HAP-1 (cell line): ENCODE measurements at regions not wholly inside any gene's neighbourhood (a gene's known extent, or its start where the extent isn't known, plus 50 kb on each side); places are given as distances from the start of the nearest gene placed in this dataset.
A peak's percentile ranks its signal among the peaks of the same experiment; 100 is the strongest.
"Not testable (repeated sequence)": the region's sequence is repeated elsewhere in the genome, so short reads cannot be mapped to it uniquely, and the experiment has no call there.

Experiments
- DNase-seq, 2 experiments: peaks; one replicate each; pipeline ENCODE4 v3.0.0-alpha.2; 2016 to 2020; ENCODE audit warnings: low spot score in 2 of 2
- H3K27me3 ChIP-seq: fragments of 250-450 bp; sonication (Bioruptor Pico); 2 replicates; pipeline ENCODE4 v1.5.1; 2020; ENCODE audit warnings: low read depth, mild to moderate bottlenecking, moderate library complexity
- H3K36me3 ChIP-seq: fragments of 250-450 bp; sonication (Bioruptor Pico); replicated peaks from 2 replicates; pipeline ENCODE4 v1.5.1; 2020; ENCODE audit warnings: mild to moderate bottlenecking
- H3K4me1 ChIP-seq: fragments of 250-450 bp; sonication (Bioruptor Pico); 2 replicates; pipeline ENCODE4 v1.5.1; 2020; ENCODE audit warnings: mild to moderate bottlenecking
- H3K4me3 ChIP-seq: fragments of 250-450 bp; sonication (Bioruptor Pico); 2 replicates; pipeline ENCODE4 v1.5.1; 2020; ENCODE audit warnings: mild to moderate bottlenecking, moderate library complexity
- H3K9me3 ChIP-seq: fragments of 250-450 bp; sonication (Bioruptor Pico); 2 replicates; pipeline ENCODE4 v1.5.1; 2020; ENCODE audit warnings: mild to moderate bottlenecking, moderate library complexity
- in situ Hi-C: fragments of 300-500 bp; cut with MboI; formaldehyde crosslinking; loops from 3 replicates; pipeline ENCODE4 v1.14.3; 2020; ENCODE audit warnings: low sequenced_read_pairs, inconsistent platforms, mixed read lengths

GRCh38 chr1:199612976-199613774 lies 414.3 kb upstream of the NR5A2 start:
- Histone ChIP-seq H3K9me3 (no peaks in the 10 kb centered on the region), H3K4me1 (no peaks in the 10 kb centered on the region), H3K27me3 (no peaks in the 10 kb centered on the region), H3K36me3 (no peaks in the 10 kb centered on the region), H3K4me3 (no peak overlapping the region)
- no peak for DNase-seq
- in situ Hi-C loops = no loop called here

- H3K4me1 ChIP-seq = peaks cover 7% of the 10 kb centered on the region
- H3K27me3 ChIP-seq = peaks cover 3% of the 10 kb centered on the region; the same call in 1 of the 2 replicates
- in situ Hi-C loops = no loop called here
- no peak for DNase-seq
- no peaks in the 10 kb centered on the region for H3K9me3 ChIP-seq
- H3K36me3 ChIP-seq = no peaks in the 10 kb centered on the region
- no peak overlapping the region for H3K4me3 ChIP-seq
These were observed 410.6 kb upstream of the NR5A2 start for GRCh38 chr1:199616947-199617346.

GRCh38 chr1:199619223-199619622 lies 408.3 kb upstream of the NR5A2 start:
- no peak overlapping the region for H3K4me3 ChIP-seq
- no peaks in the 10 kb centered on the region for H3K36me3 ChIP-seq
- no peak for DNase-seq
- in situ Hi-C loops = no loop called here
- no peaks in the 10 kb centered on the region for H3K9me3 ChIP-seq
- H3K4me1 ChIP-seq = peaks cover 7% of the 10 kb centered on the region
- H3K27me3 ChIP-seq = peaks cover 3% of the 10 kb centered on the region; the same call in 1 of the 2 replicates

GRCh38 chr1:199626228-199626627 lies 401.3 kb upstream of the NR5A2 start:
- H3K9me3 ChIP-seq, H3K27me3 ChIP-seq, H3K4me3 ChIP-seq, DNase-seq, in situ Hi-C loops, H3K4me1 ChIP-seq, H3K36me3 ChIP-seq: not testable (repeated sequence)

GRCh38 chr1:199629624-199630023 lies 397.9 kb upstream of the NR5A2 start:
- in situ Hi-C loops = no loop called here
- Histone ChIP-seq H3K4me1 (peaks cover 3% of the 10 kb centered on the region), H3K36me3 (no peaks in the 10 kb centered on the region), H3K27me3 (no peaks in the 10 kb centered on the region), H3K4me3 (no peak overlapping the region), H3K9me3 (no peaks in the 10 kb centered on the region)
- DNase-seq = no peak

- DNase-seq = peak in 1 of 2 experiments; percentile 86
- no peaks in the 10 kb centered on the region for H3K9me3 ChIP-seq
- no peaks in the 10 kb centered on the region for H3K27me3 ChIP-seq
- H3K4me1 ChIP-seq = peaks cover 6% of the 10 kb centered on the region
- H3K36me3 ChIP-seq = no peaks in the 10 kb centered on the region
- no peak overlapping the region for H3K4me3 ChIP-seq
- in situ Hi-C loops = no loop called here
These were observed 388.1 kb upstream of the NR5A2 start for GRCh38 chr1:199639453-199639852.

GRCh38 chr1:199641531-199641930 lies 386.0 kb upstream of the NR5A2 start:
- Histone ChIP-seq H3K4me1 (peaks cover 6% of the 10 kb centered on the region), H3K4me3 (no peak overlapping the region), H3K27me3 (no peaks in the 10 kb centered on the region), H3K36me3 (no peaks in the 10 kb centered on the region), H3K9me3 (no peaks in the 10 kb centered on the region)
- in situ Hi-C loops = no loop called here
- DNase-seq = no peak

- no peak overlapping the region for H3K4me3 ChIP-seq
- no peaks in the 10 kb centered on the region for H3K27me3 ChIP-seq
- no peaks in the 10 kb centered on the region for H3K36me3 ChIP-seq
- DNase-seq = no peak
- in situ Hi-C loops = no loop called here
- no peaks in the 10 kb centered on the region for H3K4me1 ChIP-seq
- no peaks in the 10 kb centered on the region for H3K9me3 ChIP-seq
These were observed 382.6 kb upstream of the NR5A2 start for GRCh38 chr1:199644912-199645311.

- H3K27me3 ChIP-seq = no peaks in the 10 kb centered on the region
- in situ Hi-C loops = no loop called here
- no peak overlapping the region for H3K4me3 ChIP-seq
- no peaks in the 10 kb centered on the region for H3K4me1 ChIP-seq
- no peak for DNase-seq
- peaks cover under 1% of the 10 kb centered on the region; the same call in 1 of the 2 replicates for H3K9me3 ChIP-seq
- no peaks in the 10 kb centered on the region for H3K36me3 ChIP-seq
These were observed 380.7 kb upstream of the NR5A2 start for GRCh38 chr1:199646761-199647160.

GRCh38 chr1:199657449-199657848 lies 370.1 kb upstream of the NR5A2 start:
- Histone ChIP-seq H3K9me3 (no peaks in the 10 kb centered on the region), H3K4me3 (no peak overlapping the region)
- in situ Hi-C loops = no loop called here

GRCh38 chr1:199660071-199660470 lies 367.4 kb upstream of the NR5A2 start:
- peaks cover 17% of the 10 kb centered on the region; the same call in 1 of the 2 replicates for H3K27me3 ChIP-seq
- no peak overlapping the region for H3K4me3 ChIP-seq
- H3K9me3 ChIP-seq = no peaks in the 10 kb centered on the region
- no peak for DNase-seq
- H3K36me3 ChIP-seq = no peaks in the 10 kb centered on the region
- in situ Hi-C loops = no loop called here
- H3K4me1 ChIP-seq = no peaks in the 10 kb centered on the region

More at GRCh38 chr1:199657449-199657848, 370.1 kb upstream of the NR5A2 start:
- DNase-seq = no peak
- Histone ChIP-seq H3K4me1 (no peaks in the 10 kb centered on the region), H3K36me3 (no peaks in the 10 kb centered on the region), H3K27me3 (peaks cover 16% of the 10 kb centered on the region; the same call in 1 of the 2 replicates)

- Histone ChIP-seq H3K27me3 (peaks cover 11% of the 10 kb centered on the region; the same call in 1 of the 2 replicates), H3K4me1 (no peaks in the 10 kb centered on the region), H3K9me3 (no peaks in the 10 kb centered on the region), H3K4me3 (no peak overlapping the region), H3K36me3 (no peaks in the 10 kb centered on the region)
- DNase-seq = no peak
- in situ Hi-C loops = no loop called here
These were observed 362.1 kb upstream of the NR5A2 start for GRCh38 chr1:199665371-199665770.

- Histone ChIP-seq H3K4me3 (no peak overlapping the region), H3K36me3 (no peaks in the 10 kb centered on the region), H3K27me3 (0 out of 2 replicates have a peak, but pooled peaks cover 3% of the 10 kb centered on the region), H3K4me1 (no peaks in the 10 kb centered on the region), H3K9me3 (no peaks in the 10 kb centered on the region)
- in situ Hi-C loops = no loop called here
- DNase-seq = no peak
These were observed 360.4 kb upstream of the NR5A2 start for GRCh38 chr1:199667089-199667488.

- in situ Hi-C loops = no loop called here
- no peak overlapping the region for H3K4me3 ChIP-seq
- no peaks in the 10 kb centered on the region for H3K4me1 ChIP-seq
- no peaks in the 10 kb centered on the region for H3K27me3 ChIP-seq
- no peak for DNase-seq
- H3K36me3 ChIP-seq = no peaks in the 10 kb centered on the region
- H3K9me3 ChIP-seq = no peaks in the 10 kb centered on the region
These were observed 357.6 kb upstream of the NR5A2 start for GRCh38 chr1:199669916-199670315.
